Astrocyte of the spinal cord (primary cell): ENCODE measurements at regions not wholly inside any gene's neighbourhood (a gene's known extent, or its start where the extent isn't known, plus 50 kb on each side); places are given as distances from the start of the nearest gene placed in this dataset.
A peak's percentile ranks its signal among the peaks of the same experiment; 100 is the strongest.

Source experiments
- DNase-seq: peaks from one replicate; pipeline ENCODE4 v3.0.0; 2011; ENCODE audit warnings: low read depth, low spot score
- H3K4me3 ChIP-seq: 2 replicates; pipeline ENCODE4 v1.5.1; 2011; ENCODE audit warnings: low read depth, mild to moderate bottlenecking, low read length, moderate library complexity
- in situ Hi-C: cut with HindIII; loops from 2 replicates; pipeline ENCODE4 v1.10.0; 2017; ENCODE audit warnings: low sequenced_read_pairs
- TF ChIP-seq, protein P1 (sequence below): IDR thresholded peaks from 2 replicates; pipeline ENCODE4 v1.5.1; 2012; ENCODE audit warnings: low read depth, mild to moderate bottlenecking, low read length, inconsistent platforms

DNA sequence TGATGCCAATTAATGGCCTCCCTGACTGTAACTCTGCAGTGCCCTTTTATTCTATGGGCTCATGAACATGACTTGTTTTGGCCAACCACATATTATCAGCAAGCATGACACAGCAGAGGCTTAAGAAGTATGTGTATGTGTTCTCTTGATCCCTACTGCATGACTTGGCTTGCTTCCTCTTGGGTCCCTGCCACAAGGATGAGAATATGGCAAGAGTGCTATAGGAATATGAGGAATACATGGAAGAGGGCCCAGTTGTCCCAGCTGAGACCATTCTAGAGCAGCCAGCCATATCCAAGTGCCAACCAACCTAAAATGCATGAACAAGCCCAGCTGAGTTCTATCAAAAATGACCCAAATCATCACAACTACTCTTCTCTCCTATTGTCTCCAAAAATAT is 576.7 kb upstream of the PCDH9 start:
- in situ Hi-C loops, result no loop called here
- H3K4me3 ChIP-seq, result no peak overlapping the region
- DNase-seq, result no peak
- TF ChIP-seq, protein P1, sequence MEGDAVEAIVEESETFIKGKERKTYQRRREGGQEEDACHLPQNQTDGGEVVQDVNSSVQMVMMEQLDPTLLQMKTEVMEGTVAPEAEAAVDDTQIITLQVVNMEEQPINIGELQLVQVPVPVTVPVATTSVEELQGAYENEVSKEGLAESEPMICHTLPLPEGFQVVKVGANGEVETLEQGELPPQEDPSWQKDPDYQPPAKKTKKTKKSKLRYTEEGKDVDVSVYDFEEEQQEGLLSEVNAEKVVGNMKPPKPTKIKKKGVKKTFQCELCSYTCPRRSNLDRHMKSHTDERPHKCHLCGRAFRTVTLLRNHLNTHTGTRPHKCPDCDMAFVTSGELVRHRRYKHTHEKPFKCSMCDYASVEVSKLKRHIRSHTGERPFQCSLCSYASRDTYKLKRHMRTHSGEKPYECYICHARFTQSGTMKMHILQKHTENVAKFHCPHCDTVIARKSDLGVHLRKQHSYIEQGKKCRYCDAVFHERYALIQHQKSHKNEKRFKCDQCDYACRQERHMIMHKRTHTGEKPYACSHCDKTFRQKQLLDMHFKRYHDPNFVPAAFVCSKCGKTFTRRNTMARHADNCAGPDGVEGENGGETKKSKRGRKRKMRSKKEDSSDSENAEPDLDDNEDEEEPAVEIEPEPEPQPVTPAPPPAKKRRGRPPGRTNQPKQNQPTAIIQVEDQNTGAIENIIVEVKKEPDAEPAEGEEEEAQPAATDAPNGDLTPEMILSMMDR, result no peak

DNA sequence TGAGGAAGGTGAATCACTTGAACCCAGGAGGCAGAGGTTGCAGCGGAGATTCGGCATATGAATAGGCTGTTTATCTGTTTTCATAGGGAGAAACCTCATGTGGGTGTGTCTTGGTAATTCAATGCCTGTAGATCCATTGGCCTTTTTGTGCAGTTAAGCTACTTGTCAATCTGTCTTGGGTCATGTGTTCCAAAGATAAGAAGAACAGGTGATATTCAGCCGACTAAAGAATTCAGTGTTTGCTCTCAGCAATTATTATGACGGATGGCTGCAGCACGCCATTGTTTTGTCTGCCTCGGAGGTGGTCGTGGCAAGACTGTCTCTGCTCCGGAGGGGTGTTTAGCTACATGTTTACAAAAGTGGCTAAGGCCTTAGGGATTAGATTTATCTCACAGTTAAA is 573.0 kb upstream of the PCDH9 start:
- no peak for DNase-seq
- H3K4me3 ChIP-seq, result no peak overlapping the region
- in situ Hi-C loops, result no loop called here
- TF ChIP-seq, protein P1, result no peak

DNA sequence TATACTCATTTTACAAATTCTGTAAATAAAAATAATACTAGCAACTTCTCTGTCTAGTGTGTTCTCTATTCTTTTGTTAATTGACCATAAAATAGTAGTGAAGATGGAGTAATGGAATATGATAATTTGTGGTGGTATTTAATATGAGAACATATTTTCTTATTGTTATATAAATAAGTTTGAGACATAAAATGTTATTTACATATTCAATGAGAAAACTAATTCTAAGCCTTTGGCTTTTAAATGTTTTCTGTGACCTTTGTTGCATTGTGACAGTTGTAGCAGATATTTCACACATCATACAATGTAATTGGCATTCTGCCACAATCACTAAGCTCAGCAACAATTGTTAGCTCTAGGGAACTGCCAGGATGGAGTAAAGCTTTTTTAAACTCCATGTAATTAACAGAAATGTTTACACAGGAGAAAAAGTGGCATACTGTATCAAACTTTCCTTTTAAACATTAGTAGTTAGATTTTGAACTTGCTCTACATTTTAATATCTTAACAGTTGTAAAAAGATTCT is 562.1 kb upstream of the PCDH9 start:
- in situ Hi-C loops, result no loop called here
- TF ChIP-seq, protein P1, result no peak

DNA sequence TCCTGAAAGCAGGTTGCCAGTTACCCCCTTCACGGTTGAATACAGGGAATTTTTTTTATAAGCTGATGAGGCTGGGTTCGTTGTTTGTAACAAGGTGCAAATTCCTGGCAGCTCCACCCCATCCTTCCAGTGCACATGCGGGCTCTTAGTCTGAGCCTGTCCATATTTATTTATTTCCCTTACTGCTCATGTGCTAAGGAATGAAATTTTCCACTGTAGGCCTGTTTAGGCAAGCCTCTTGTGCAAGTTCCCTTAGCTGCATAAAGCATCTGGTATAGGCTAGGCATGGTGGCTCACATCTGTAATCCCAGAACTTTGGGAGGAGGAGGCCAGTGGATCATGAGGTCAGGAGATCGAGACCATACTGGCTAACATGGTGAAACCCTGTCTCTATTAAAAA is 560.9 kb upstream of the PCDH9 start:
- in situ Hi-C loops, result no loop called here
- DNase-seq, result no peak
- TF ChIP-seq, protein P1, result no peak
- no peak overlapping the region for H3K4me3 ChIP-seq

More for the DNA sequence above, 562.1 kb upstream of the PCDH9 start:
- no peak overlapping the region for H3K4me3 ChIP-seq
- DNase-seq, result peak; percentile 4

DNA sequence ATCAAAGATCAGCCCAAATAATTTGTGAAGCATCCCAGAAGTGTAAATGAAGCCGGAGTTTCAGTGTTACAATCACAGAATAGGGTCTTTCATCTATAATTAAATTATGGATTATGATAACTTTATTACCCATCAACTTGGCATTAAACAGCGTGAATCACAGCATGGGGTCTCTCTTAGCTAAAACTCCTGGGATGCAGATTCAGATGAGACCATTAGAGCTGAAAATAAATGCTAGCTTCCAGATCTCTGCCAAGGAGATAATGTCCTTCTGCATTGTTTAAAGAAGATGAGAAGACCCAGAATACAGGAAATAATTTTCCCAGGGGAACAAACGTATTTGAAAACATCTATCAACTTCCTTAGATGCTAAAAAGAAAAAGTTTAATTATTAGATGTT is 546.0 kb upstream of the PCDH9 start:
- H3K4me3 ChIP-seq, result no peak overlapping the region
- in situ Hi-C loops, result no loop called here
- TF ChIP-seq, protein P1, result no peak
- DNase-seq, result no peak

DNA sequence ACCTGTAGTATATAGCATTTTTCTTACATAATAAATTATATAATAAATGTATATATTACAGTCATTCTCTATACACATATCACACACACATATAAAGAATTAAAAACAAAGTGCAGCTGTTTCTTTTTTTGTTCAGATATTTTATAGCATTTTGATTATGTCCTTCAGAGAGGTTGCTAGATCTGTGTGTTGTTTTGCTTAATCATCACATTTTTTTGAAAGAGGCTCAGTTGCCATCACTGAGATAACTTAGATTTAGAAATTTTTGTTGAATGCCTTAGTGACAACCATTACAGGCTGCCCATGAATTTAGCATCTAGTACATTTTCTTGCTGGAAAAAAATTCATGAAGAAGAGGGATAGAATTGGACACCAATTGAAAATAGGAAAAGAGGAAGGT is 545.2 kb upstream of the PCDH9 start:
- no peak overlapping the region for H3K4me3 ChIP-seq
- TF ChIP-seq, protein P1, result no peak
- no peak for DNase-seq
- in situ Hi-C loops, result no loop called here
